H1 (cell line): ENCODE measurements at regions not wholly inside any gene's neighbourhood (a gene's known extent, or its start where the extent isn't known, plus 50 kb on each side); places are given as distances from the start of the nearest gene placed in this dataset.
A peak's percentile ranks its signal among the peaks of the same experiment; 100 is the strongest.

Experiments used
- CTCF ChIA-PET: fragments of 300-600 bp; sonication (Branson Sonifier 250); formaldehyde crosslinking; loops from one replicate; lab custom pipeline; 2021; ENCODE audit not compliant: partially characterized antibody; lab: Charles Lee
- POLR2A ChIA-PET: fragments of 300-600 bp; sonication (Branson Sonifier 250); formaldehyde crosslinking; loops from one replicate; lab custom pipeline; 2021; ENCODE audit warnings: inconsistent platforms; ENCODE audit not compliant: partially characterized antibody; lab: Charles Lee
- DNase-seq, 2 experiments: peaks; one replicate each; pipeline versions ENCODE4 v3.0.0 to v3.0.0-alpha.2; 2010 to 2022; ENCODE audit warnings: low spot score in 2 of 2, low read depth in 1 of 2, mixed read lengths in 1 of 2
- FAIRE-seq: peaks from 2 replicates; lab custom pipeline; 2011; peaks lifted over from hg19 to GRCh38; lab: Jason Lieb, UNC
- H2AFZ ChIP-seq: 2 replicates; pipeline ENCODE4 v1.8.1; 2012; ENCODE audit warnings: low read length, inconsistent platforms
- H2AK5ac ChIP-seq: 2 replicates; pipeline ENCODE4 v1.6.1; 2013; ENCODE audit warnings: low read depth, low read length
- H2BK120ac ChIP-seq: replicated peaks from 2 replicates; pipeline ENCODE3; 2013; ENCODE audit warnings: low read depth, low read length, inconsistent platforms
- H2BK12ac ChIP-seq: 2 replicates; pipeline ENCODE4 v1.6.1; 2013; ENCODE audit warnings: low read depth, low read length
- H2BK15ac ChIP-seq: 2 replicates; pipeline ENCODE4 v1.6.1; 2013; ENCODE audit warnings: low read length
- H2BK20ac ChIP-seq: 2 replicates; pipeline ENCODE4 v1.6.1; 2013; ENCODE audit warnings: low read length
- H2BK5ac ChIP-seq: 2 replicates; pipeline ENCODE4 v1.6.1; 2013; ENCODE audit warnings: low read depth, low read length
- H3K14ac ChIP-seq: 2 replicates; pipeline ENCODE4 v1.6.1; 2013; ENCODE audit warnings: inconsistent platforms; ENCODE audit not compliant: insufficient read length
- H3K18ac ChIP-seq: 2 replicates; pipeline ENCODE4 v1.6.1; 2013; ENCODE audit warnings: low read length; ENCODE audit errors: extremely low read depth
- H3K23ac ChIP-seq: 2 replicates; pipeline ENCODE4 v1.6.1; 2013; ENCODE audit warnings: inconsistent platforms; ENCODE audit not compliant: insufficient read length
- H3K23me2 ChIP-seq: 2 replicates; pipeline ENCODE4 v1.6.1; 2013; ENCODE audit warnings: low read depth, low read length
- H3K27ac ChIP-seq: 2 replicates; pipeline ENCODE4 v1.6.1; 2011; ENCODE audit warnings: low read depth, low read length, inconsistent platforms
- H3K27me3 ChIP-seq, 4 experiments: replicated peaks in 1 of 4; 1 replicate in 1 of 4; 2 replicates in 3 of 4; pipeline versions ENCODE4 v1.6.1 to v1.8.1; 2011 to 2013; ENCODE audit warnings: low read length in 3 of 4, mild to moderate bottlenecking in 3 of 4, inconsistent platforms in 2 of 4, mixed read lengths in 2 of 4, moderate library complexity in 1 of 4; ENCODE audit not compliant: control insufficient read depth in 3 of 4, insufficient read depth in 3 of 4; ENCODE audit errors: extremely low read depth in 1 of 4
- H3K36me3 ChIP-seq, 4 experiments: 2 replicates each; pipeline versions ENCODE4 v1.6.1 to v1.8.1; 2011 to 2013; ENCODE audit warnings: mild to moderate bottlenecking in 4 of 4, low read length in 3 of 4, moderate library complexity in 2 of 4, control low read depth in 1 of 4, inconsistent platforms in 1 of 4; ENCODE audit not compliant: insufficient read depth in 4 of 4, control insufficient read depth in 2 of 4
- H3K4ac ChIP-seq: replicated peaks from 2 replicates; pipeline ENCODE3; 2013; ENCODE audit warnings: low read length, low read depth, mixed read lengths, inconsistent platforms; ENCODE audit not compliant: insufficient read length
- H3K4me1 ChIP-seq, 4 experiments: replicated peaks in 1 of 4; 1 replicate in 1 of 4; 2 replicates in 3 of 4; pipeline versions ENCODE4 v1.6.1 to v1.8.1; 2011 to 2013; ENCODE audit warnings: low read length in 3 of 4, inconsistent platforms in 2 of 4, mixed read lengths in 1 of 4; ENCODE audit not compliant: insufficient read depth in 4 of 4, control insufficient read depth in 3 of 4
- H3K4me2 ChIP-seq, 2 experiments: 2 replicates each; pipeline versions ENCODE4 v1.6.1 to v1.8.1; 2011 to 2013; ENCODE audit warnings: low read depth in 2 of 2, low read length in 2 of 2, control low read depth in 1 of 2, inconsistent platforms in 1 of 2, mild to moderate bottlenecking in 1 of 2; ENCODE audit not compliant: insufficient read depth in 1 of 2
- H3K4me3 ChIP-seq, 4 experiments: fragments of 200-600, 300-600 bp in 1 of 4; sonication (generic), shearing (Covaris generic), sonication (Bioruptor Twin) in 1 of 4; 2 replicates each; pipeline versions ENCODE4 v1.5.1 to v1.8.1; 2011 to 2016; ENCODE audit warnings: low read length in 4 of 4, low read depth in 3 of 4, control low read depth in 2 of 4, inconsistent platforms in 2 of 4, mild to moderate bottlenecking in 2 of 4, mixed read lengths in 1 of 4, moderate library complexity in 1 of 4; ENCODE audit not compliant: insufficient read depth in 2 of 4; ENCODE audit errors: extremely low read depth in 1 of 4
- H3K56ac ChIP-seq: replicated peaks from 2 replicates; pipeline ENCODE3; 2013; ENCODE audit warnings: low read depth, mild to moderate bottlenecking, mixed read lengths, low read length, inconsistent platforms; ENCODE audit not compliant: insufficient read length
- H3K79me1 ChIP-seq: 2 replicates; pipeline ENCODE4 v1.6.1; 2013; ENCODE audit warnings: low read depth, low read length, control low read depth
- H3K79me2 ChIP-seq, 2 experiments: 2 replicates each; pipeline versions ENCODE4 v1.6.1 to v1.8.1; 2012 to 2013; ENCODE audit warnings: low read length in 2 of 2, mild to moderate bottlenecking in 2 of 2, inconsistent platforms in 1 of 2; ENCODE audit not compliant: insufficient read depth in 2 of 2, control insufficient read depth in 1 of 2
- H3K9ac ChIP-seq, 4 experiments: replicated peaks in 1 of 4; 1 replicate in 1 of 4; 2 replicates in 3 of 4; pipeline versions ENCODE4 v1.6.1 to v1.8.1; 2011 to 2013; ENCODE audit warnings: low read depth in 3 of 4, low read length in 3 of 4, control low read depth in 2 of 4, mild to moderate bottlenecking in 2 of 4, moderate library complexity in 2 of 4, inconsistent platforms in 1 of 4; ENCODE audit errors: extremely low read depth in 1 of 4
- H3K9me3 ChIP-seq, 2 experiments: 2 replicates each; pipeline versions ENCODE4 v1.6.1 to v1.8.1; 2012 to 2013; ENCODE audit warnings: mild to moderate bottlenecking in 2 of 2, moderate library complexity in 2 of 2, control low read depth in 1 of 2, inconsistent platforms in 1 of 2, low read depth in 1 of 2, low read length in 1 of 2, mixed read lengths in 1 of 2; ENCODE audit not compliant: insufficient read depth in 2 of 2
- H4K20me1 ChIP-seq, 2 experiments: replicated peaks in 1 of 2; 2 replicates each; pipeline versions ENCODE3 to v1.8.1; 2011 to 2013; ENCODE audit warnings: inconsistent platforms in 2 of 2, low read length in 2 of 2, mild to moderate bottlenecking in 1 of 2; ENCODE audit not compliant: insufficient read depth in 2 of 2, control insufficient read depth in 1 of 2
- H4K5ac ChIP-seq: 2 replicates; pipeline ENCODE4 v1.6.1; 2013; ENCODE audit warnings: low read length, low read depth, mixed read lengths, inconsistent platforms; ENCODE audit not compliant: insufficient read length
- H4K8ac ChIP-seq: 2 replicates; pipeline ENCODE4 v1.8.0; 2013; ENCODE audit warnings: mild to moderate bottlenecking, moderate library complexity, low read length, inconsistent platforms; ENCODE audit not compliant: insufficient read depth; ENCODE audit errors: extremely low read depth
- H4K91ac ChIP-seq: replicated peaks from 2 replicates; pipeline ENCODE3; 2013; ENCODE audit warnings: low read length, mixed read lengths, inconsistent platforms; ENCODE audit not compliant: insufficient read length
- CBX8 ChIP-seq: fragments of 300-800, 300-1000 bp; sonication (generic); IDR thresholded peaks from 2 replicates; pipeline ENCODE4 v1.7.1; 2016; ENCODE audit warnings: low read depth, low read length, borderline replicate concordance
- CTCF ChIP-seq, 3 experiments: IDR thresholded peaks; 1 replicate in 2 of 3; 2 replicates in 1 of 3; pipeline versions ENCODE4 v1.5.1 to v1.6.1; 2011; ENCODE audit warnings: low read length in 3 of 3, mild to moderate bottlenecking in 3 of 3, inconsistent platforms in 2 of 3, low read depth in 1 of 3, moderate library complexity in 1 of 3; ENCODE audit not compliant: insufficient read depth in 1 of 3; ENCODE audit errors: control extremely low read depth in 1 of 3
- JUND ChIP-seq: IDR thresholded peaks from 2 replicates; pipeline ENCODE4 v1.6.1; 2011; ENCODE audit warnings: mild to moderate bottlenecking, improper control_type of control experiment, low read length
- NANOG ChIP-seq: IDR thresholded peaks from 2 replicates; pipeline ENCODE4 v1.6.1; 2011; ENCODE audit warnings: low read length, low read depth, mild to moderate bottlenecking, inconsistent platforms; ENCODE audit not compliant: insufficient read depth, poor library complexity, severe bottlenecking
- RFX5 ChIP-seq: IDR thresholded peaks from 2 replicates; pipeline ENCODE4 v1.6.1; 2011; ENCODE audit warnings: low read depth, low read length, improper control_type of control experiment, borderline replicate concordance
- SIRT6 ChIP-seq: IDR thresholded peaks from one replicate; pipeline ENCODE4 v1.7.1; 2012; ENCODE audit warnings: low read length, inconsistent platforms
- TAF1 ChIP-seq: IDR thresholded peaks from 2 replicates; pipeline ENCODE4 v1.6.1; 2011; ENCODE audit warnings: mild to moderate bottlenecking, low read depth, low read length
- ZNF274 ChIP-seq: IDR thresholded peaks from 2 replicates; pipeline ENCODE4 v1.7.0; 2012; ENCODE audit warnings: low read length, borderline replicate concordance; ENCODE audit errors: extremely low read depth
- WGBS, 2 experiments: shearing (Covaris generic) in 1 of 2; methylation state at CpG; one replicate each; pipeline versions ENCODE4 v1.1.6 to v1.1.7; 2013 to 2015; ENCODE audit warnings: low lambda C conversion rate in 2 of 2, mixed read lengths in 2 of 2, inconsistent platforms in 1 of 2, low coverage in 1 of 2, missing lambda C conversion rate in 1 of 2; ENCODE audit not compliant: insufficient replicate concordance in 2 of 2, insufficient coverage in 1 of 2, insufficient read length in 1 of 2; ENCODE audit errors: extremely low coverage in 1 of 2, missing lambda C conversion rate in 1 of 2; 5-methylcytosine and 5-hydroxymethylcytosine counted together

DNA sequence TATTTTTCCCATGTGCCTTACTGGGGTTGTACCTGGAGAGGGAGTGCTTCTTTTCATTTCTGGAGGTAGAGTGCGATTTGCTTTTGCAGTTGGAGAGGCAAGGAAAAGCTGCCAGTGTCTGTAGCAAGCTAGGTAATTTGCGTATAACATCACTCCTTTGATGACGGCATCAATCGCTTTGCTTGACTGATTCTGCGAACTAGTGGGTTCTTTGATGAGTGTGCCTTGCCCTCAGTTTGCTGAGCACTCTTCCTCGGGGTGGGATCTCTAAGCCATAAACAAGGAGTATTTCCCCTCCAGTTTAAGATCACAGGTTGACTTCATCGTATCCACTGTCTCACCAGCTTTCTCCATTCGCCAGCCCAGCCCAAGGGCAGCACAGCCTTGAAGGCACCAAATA is 344.5 kb downstream of the KCNRG start:
- no peak overlapping the region for H2BK120ac ChIP-seq
- H3K9me3 ChIP-seq, result no peaks in the 10 kb centered on the region
- 0 out of 2 replicates have a peak overlapping the region, but pooled peaks have one; percentile 71 for H2BK5ac ChIP-seq
- no peaks in the 10 kb centered on the region for H3K4me1 ChIP-seq
- no peak overlapping the region for H4K5ac ChIP-seq
- H2BK20ac ChIP-seq, result no peak overlapping the region
- H4K91ac ChIP-seq, result no peak overlapping the region
- no peak overlapping the region for H2AK5ac ChIP-seq
- no peak for DNase-seq
- H3K18ac ChIP-seq, result no peak overlapping the region
- H3K36me3 ChIP-seq, result no peaks in the 10 kb centered on the region
- TF ChIP-seq JUND (no peak), RFX5 (no peak), CTCF (IDR thresholded peaks at IDR 0.05; ENCODE audit: control extremely low read depth in 1 of 3, insufficient read depth in 1 of 3, low read depth in 1 of 3, low read length in 3 of 3) (no peak), TAF1 (no peak), ZNF274 (no peak), NANOG (no peak), CBX8 (no peak), SIRT6 (no peak)
- WGBS, 2 experiments, result 85% methylated on average over 8 of the region's 8 CpGs; no CpG with 5 or more reads in 1 of the 2 experiments
- no peak overlapping the region for H3K23ac ChIP-seq
- FAIRE-seq, result no peak
- H3K4me2 ChIP-seq, result no peak overlapping the region
- H3K79me1 ChIP-seq, result no peaks in the 10 kb centered on the region
- CTCF ChIA-PET, result interaction anchor here (1.6 to 1.9 kb wide), 2 partner anchors 14 to 27 kb away, joined by 4 to 5 read pairs; no protein-coding TSS in a partner anchor
- H3K79me2 ChIP-seq, result no peaks in the 10 kb centered on the region
- H3K27ac ChIP-seq, result no peak overlapping the region
- no peaks in the 10 kb centered on the region for H4K20me1 ChIP-seq
- no peak overlapping the region for H3K14ac ChIP-seq
- H3K9ac ChIP-seq, result no peak overlapping the region
- H3K27me3 ChIP-seq, result no peaks in the 10 kb centered on the region
- no peak overlapping the region for H3K56ac ChIP-seq
- POLR2A ChIA-PET, result no interaction called here
- no peak overlapping the region for H4K8ac ChIP-seq
- H2BK12ac ChIP-seq, result no peak overlapping the region
- no peaks in the 10 kb centered on the region for H3K23me2 ChIP-seq
- no peak overlapping the region for H3K4ac ChIP-seq
- H2AFZ ChIP-seq, result no peak overlapping the region
- H3K4me3 ChIP-seq, result no peak overlapping the region
- no peak overlapping the region for H2BK15ac ChIP-seq
